Prostate gland (tissue), 2 donors: ENCODE measurements at regions not wholly inside any gene's neighbourhood (a gene's known extent, or its start where the extent isn't known, plus 50 kb on each side); places are given as distances from the start of the nearest gene placed in this dataset.

ENCODE experiments used
- DNase-seq: peaks from one replicate; pipeline ENCODE4 v3.0.0-alpha.2; 2019; ENCODE audit warnings: low spot score
- H3K27ac ChIP-seq, 2 donors: fragments of 200-600 bp; sonication (generic); 2 replicates each; pipeline ENCODE4 v1.5.1; 2017 to 2019
- H3K27me3 ChIP-seq: fragments of 200-600 bp; sonication (generic); replicated peaks from 2 replicates; pipeline ENCODE4 v1.5.1; 2019; ENCODE audit not compliant: insufficient read depth
- H3K36me3 ChIP-seq, 2 donors: fragments of 200-600 bp; sonication (generic); 1 replicate in 1 of 2; 2 replicates in 1 of 2; pipeline versions ENCODE4 v1.5.1 to v1.8.1; 2017 to 2019
- H3K4me1 ChIP-seq: fragments of 200-600 bp; sonication (generic); replicated peaks from 2 replicates; pipeline ENCODE4 v1.5.1; 2019
- H3K4me3 ChIP-seq, 2 donors: fragments of 200-600 bp; sonication (generic); 2 replicates each; pipeline ENCODE4 v1.5.1; 2017 to 2019
- H3K9me3 ChIP-seq: fragments of 200-600 bp; sonication (generic); 2 replicates; pipeline ENCODE4 v1.5.1; 2017
- POLR2A ChIP-seq: fragments of 450-650 bp; IDR thresholded peaks from one replicate; pipeline ENCODE4 v1.6.1; 2016; ENCODE audit warnings: antibody characterized with exemption, mild to moderate bottlenecking
- POLR2AphosphoS5 ChIP-seq: sonication (generic); formaldehyde crosslinking; IDR thresholded peaks from one replicate; pipeline ENCODE4 v1.6.1; 2017; ENCODE audit warnings: antibody characterized with exemption
- WGBS: methylation state at CpG from one replicate; pipeline ENCODE4 v1.1.5; 2018; 5-methylcytosine and 5-hydroxymethylcytosine counted together
- intact Hi-C: fragments of 100-400 bp; cut with DNase I; formaldehyde crosslinking; loops from one replicate; pipeline ENCODE4 v1.14.2; 2022
- TF ChIP-seq, protein P1 (sequence below), 4 experiments: fragments of 200-600 bp in 2 of 4; fragments of 450-650 bp in 2 of 4; sonication (generic) in 2 of 4; IDR thresholded peaks; 1 replicate in 3 of 4; 2 replicates in 1 of 4; pipeline ENCODE4 v1.5.1; 2016 to 2019; ENCODE audit warnings: antibody characterized with exemption in 4 of 4, mild to moderate bottlenecking in 2 of 4, moderate library complexity in 2 of 4

DNA sequence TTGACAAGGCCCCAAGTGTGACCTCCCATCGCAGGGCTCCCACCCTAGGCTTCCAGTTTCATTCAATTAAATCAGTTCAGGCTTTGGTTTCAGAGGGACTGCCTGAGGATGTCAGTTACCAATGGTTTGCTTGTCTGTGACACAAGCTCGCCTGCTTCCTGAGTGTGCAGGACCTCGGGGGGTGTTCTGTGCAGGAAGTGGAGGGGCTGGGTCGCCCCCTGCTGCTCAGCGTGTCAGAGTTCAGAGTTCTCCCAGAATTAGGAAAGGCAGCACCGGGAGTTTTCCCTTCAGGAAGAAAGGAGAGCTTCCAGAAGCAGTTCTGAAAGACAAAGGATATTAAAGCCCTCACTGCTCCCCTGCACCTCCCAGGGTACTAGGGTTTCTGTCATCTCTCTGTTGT lies 50.8 kb upstream of the TGM3 start:
- no peak overlapping the region for H3K4me3 ChIP-seq
- TF ChIP-seq POLR2AphosphoS5 = no peak
- TF ChIP-seq, protein P1, sequence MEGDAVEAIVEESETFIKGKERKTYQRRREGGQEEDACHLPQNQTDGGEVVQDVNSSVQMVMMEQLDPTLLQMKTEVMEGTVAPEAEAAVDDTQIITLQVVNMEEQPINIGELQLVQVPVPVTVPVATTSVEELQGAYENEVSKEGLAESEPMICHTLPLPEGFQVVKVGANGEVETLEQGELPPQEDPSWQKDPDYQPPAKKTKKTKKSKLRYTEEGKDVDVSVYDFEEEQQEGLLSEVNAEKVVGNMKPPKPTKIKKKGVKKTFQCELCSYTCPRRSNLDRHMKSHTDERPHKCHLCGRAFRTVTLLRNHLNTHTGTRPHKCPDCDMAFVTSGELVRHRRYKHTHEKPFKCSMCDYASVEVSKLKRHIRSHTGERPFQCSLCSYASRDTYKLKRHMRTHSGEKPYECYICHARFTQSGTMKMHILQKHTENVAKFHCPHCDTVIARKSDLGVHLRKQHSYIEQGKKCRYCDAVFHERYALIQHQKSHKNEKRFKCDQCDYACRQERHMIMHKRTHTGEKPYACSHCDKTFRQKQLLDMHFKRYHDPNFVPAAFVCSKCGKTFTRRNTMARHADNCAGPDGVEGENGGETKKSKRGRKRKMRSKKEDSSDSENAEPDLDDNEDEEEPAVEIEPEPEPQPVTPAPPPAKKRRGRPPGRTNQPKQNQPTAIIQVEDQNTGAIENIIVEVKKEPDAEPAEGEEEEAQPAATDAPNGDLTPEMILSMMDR (IDR thresholded peaks at IDR 0.05) = no peak
- TF ChIP-seq POLR2A = no peak
- intact Hi-C loops = no loop called here
- peaks cover 11% of the 10 kb centered on the region for H3K4me1 ChIP-seq
- no peaks in the 10 kb centered on the region for H3K27me3 ChIP-seq
- no peak for DNase-seq
- no peaks in the 10 kb centered on the region for H3K36me3 ChIP-seq
- H3K27ac ChIP-seq = peak overlapping the region in 1 of 2 donors; percentile 51
- no peaks in the 10 kb centered on the region for H3K9me3 ChIP-seq
- WGBS = 32% methylated on average over 5 of the region's 6 CpGs

DNA sequence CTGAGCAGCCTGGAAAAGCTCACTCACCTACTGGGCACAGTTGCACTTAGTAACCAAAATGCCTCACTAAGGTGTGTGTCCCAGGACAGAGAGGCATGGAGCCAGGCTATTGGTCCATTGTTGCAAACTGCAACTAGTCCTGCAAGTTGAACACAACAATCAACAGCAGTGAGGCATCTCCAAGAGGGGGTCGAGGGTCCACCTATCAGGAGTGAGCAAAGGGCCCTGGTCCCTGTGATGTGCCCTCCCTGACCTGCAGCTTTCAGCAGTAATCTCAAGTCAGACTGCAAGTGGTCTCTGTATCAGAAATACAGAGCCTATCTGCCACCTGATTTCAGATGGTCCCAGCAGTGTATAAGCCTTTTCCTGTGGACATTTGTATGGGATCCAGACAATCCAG lies 50.2 kb upstream of the TGM3 start:
- intact Hi-C loops = no loop called here
- TF ChIP-seq, protein P1 (IDR thresholded peaks at IDR 0.05) = no peak
- TF ChIP-seq POLR2A (no peak), POLR2AphosphoS5 (no peak)
- no peak for DNase-seq
- Histone ChIP-seq H3K27ac (no peak overlapping the region), H3K27me3 (no peaks in the 10 kb centered on the region), H3K4me3 (no peak overlapping the region), H3K9me3 (no peaks in the 10 kb centered on the region), H3K36me3 (no peaks in the 10 kb centered on the region), H3K4me1 (peaks cover 11% of the 10 kb centered on the region)
- WGBS = 8% methylated on average over 1 of the region's 1 CpG
